ENCODE measurements at regions not wholly inside any gene's neighbourhood (a gene's known extent, or its start where the extent isn't known, plus 50 kb on each side); places are given as distances from the start of the nearest gene placed in this dataset.
A peak's percentile ranks its signal among the peaks of the same experiment; 100 is the strongest.

DNA sequence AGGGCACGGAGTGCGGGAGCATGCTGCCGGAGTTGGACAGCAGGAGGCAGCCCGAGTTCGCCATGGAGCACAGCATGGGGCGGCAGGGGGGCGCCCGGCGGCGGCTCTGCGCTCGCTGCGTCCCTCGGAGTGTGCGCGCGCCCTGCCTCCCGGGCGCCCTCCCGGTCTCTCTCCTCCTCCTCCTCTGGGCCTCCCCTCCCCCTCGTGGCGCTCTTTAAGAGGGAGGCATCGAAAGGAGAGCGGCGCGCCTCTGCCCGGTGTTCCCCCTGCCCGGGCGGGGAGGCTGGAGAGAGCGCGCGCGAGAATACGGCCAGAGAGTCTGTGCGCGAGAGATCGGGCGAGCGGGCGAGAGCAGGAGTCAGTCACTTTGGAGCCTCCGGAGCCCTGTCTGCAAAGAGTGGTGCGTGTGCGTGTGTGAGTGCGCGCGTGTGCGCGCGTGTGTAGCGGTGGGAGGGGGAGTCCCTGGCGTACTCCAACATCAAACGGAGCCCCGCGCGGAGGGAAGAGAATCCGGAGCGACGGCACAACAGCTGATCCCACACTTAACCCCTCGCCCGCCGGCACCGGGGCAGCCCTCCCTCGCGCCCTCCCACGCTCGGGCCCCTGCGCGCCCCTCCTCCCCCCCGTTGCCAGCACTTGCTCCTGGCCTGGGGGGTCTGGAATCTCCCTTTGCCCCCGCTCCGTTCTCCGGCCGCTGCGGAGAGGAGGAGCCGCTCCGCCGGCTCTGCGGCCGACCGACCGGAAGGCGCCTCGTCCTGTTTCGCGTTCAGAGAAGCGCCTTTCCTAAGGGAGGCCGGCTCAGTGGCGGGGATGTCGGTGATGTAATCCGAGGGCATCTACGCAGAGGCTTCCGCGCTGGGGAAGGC is 108.9 kb downstream of the ENGASE start:
- H3K27me3 ChIP-seq, result peaks cover 32 to 100% (median 60%) of the 10 kb centered on the region in 3 donors
- intact Hi-C loops (cut with DNase I; ENCODE audit: low total_unique reads), result no loop called here

DNA sequence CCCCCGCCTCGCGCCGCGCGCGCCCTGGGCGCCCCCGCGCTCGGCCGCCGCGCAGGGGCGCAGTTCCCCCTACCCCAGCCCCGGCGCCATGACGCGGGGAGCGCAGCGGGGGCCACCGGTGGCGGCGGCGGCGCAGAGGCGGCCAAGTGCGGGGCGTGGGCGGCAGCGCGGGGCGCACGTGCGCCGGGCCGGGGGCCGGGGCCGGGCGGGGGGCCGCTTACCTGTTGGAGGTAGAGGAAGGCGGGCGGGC is 108.3 kb downstream of the ENGASE start:
- H3K36me3 ChIP-seq, result no peaks in the 10 kb centered on the region
- intact Hi-C loops (cut with DNase I; ENCODE audit: low total_unique reads), result no loop called here
- WGBS, 5 donors, result 2 to 5% (median 3%) methylated on average over 11 to 43 of the region's 43 CpGs; no CpG with 5 or more reads in 1 of the 5 donors
- H3K4me1 ChIP-seq, result peaks cover 0 to 14% (median 11%) of the 10 kb centered on the region in 4 donors
- peaks cover 32 to 99% (median 58%) of the 10 kb centered on the region in 3 donors for H3K27me3 ChIP-seq
- no peak overlapping the region for H3K4me3 ChIP-seq
- H3K9me3 ChIP-seq, result no peaks in the 10 kb centered on the region
- DNase-seq, result no peak
- TF ChIP-seq POLR2A (IDR thresholded peaks at IDR 0.05) (no peak), EP300 (IDR thresholded peaks at IDR 0.05) (no peak), POLR2AphosphoS5 (IDR thresholded peaks at IDR 0.05) (no peak)
- TF ChIP-seq, protein P1, sequence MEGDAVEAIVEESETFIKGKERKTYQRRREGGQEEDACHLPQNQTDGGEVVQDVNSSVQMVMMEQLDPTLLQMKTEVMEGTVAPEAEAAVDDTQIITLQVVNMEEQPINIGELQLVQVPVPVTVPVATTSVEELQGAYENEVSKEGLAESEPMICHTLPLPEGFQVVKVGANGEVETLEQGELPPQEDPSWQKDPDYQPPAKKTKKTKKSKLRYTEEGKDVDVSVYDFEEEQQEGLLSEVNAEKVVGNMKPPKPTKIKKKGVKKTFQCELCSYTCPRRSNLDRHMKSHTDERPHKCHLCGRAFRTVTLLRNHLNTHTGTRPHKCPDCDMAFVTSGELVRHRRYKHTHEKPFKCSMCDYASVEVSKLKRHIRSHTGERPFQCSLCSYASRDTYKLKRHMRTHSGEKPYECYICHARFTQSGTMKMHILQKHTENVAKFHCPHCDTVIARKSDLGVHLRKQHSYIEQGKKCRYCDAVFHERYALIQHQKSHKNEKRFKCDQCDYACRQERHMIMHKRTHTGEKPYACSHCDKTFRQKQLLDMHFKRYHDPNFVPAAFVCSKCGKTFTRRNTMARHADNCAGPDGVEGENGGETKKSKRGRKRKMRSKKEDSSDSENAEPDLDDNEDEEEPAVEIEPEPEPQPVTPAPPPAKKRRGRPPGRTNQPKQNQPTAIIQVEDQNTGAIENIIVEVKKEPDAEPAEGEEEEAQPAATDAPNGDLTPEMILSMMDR (IDR thresholded peaks at IDR 0.05), result no peak
- H3K27ac ChIP-seq, result no peak overlapping the region

More for the DNA sequence above, 108.9 kb downstream of the ENGASE start:
- WGBS, 5 donors, result 2 to 3% (median 2%) methylated on average over 33 to 93 of the region's 93 CpGs
- peak in 1 of 2 donors; percentile 52 for DNase-seq
- peak overlapping the region in 1 of 4 donors; percentile 12 for H3K4me3 ChIP-seq
- H3K27ac ChIP-seq, result no peak overlapping the region
- peaks cover 0 to 14% (median 11%) of the 10 kb centered on the region in 4 donors for H3K4me1 ChIP-seq
- no peaks in the 10 kb centered on the region for H3K9me3 ChIP-seq
- TF ChIP-seq, protein P1 (IDR thresholded peaks at IDR 0.05), result no peak
- no peak for TF ChIP-seq EP300 (IDR thresholded peaks at IDR 0.05)
- TF ChIP-seq POLR2A (IDR thresholded peaks at IDR 0.05), result no peak
- no peak for TF ChIP-seq POLR2AphosphoS5 (IDR thresholded peaks at IDR 0.05)
- no peaks in the 10 kb centered on the region for H3K36me3 ChIP-seq

DNA sequence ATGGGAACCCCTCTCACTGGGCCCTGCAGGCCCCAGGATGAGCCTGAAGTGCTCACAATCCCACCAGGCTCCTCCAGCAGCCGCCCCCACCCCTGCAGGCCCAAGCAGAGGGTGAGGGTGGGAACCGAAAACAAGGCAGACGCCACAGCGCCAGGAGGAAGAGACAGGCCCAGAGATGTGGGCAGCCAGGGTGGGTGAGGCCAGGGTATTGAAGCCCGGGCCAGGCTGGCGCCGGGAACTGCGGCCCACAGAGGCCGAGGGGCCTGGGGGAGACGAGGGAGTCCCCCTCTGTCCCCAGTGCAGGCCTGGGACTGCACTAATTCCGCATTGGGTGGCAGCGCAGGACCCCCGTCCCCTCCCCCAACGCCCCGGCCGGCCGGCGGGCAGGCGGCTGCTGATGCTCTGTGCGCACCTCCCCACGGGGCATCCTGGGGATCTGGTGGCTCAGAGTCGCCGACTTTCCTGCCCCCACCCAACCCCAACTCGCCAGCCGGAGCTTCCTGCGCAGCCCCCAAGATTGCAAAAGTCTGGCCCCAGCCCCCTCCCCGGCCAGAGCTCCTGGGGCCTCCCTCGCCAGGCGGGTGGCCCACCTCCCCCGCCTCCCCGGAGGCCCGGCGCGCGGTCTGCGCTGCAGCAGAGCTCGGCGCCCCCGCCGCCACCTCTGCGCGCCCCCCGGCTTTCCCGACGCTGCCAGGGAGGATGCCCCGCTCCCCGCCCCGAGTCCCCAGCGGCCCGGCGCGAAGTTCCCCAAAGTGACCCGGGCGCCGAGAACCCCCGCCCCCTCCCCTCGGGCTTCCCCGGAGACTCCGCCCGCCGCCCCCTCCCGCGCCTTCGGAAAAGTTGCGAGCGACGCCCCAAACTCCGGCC is 107.8 kb downstream of the ENGASE start:
- intact Hi-C loops (cut with DNase I; ENCODE audit: low total_unique reads), result no loop called here
- Histone ChIP-seq H3K4me3 (no peak overlapping the region), H3K36me3 (no peaks in the 10 kb centered on the region), H3K27ac (no peak overlapping the region), H3K9me3 (no peaks in the 10 kb centered on the region), H3K4me1 (peaks cover 0 to 14% (median 11%) of the 10 kb centered on the region in 4 donors), H3K27me3 (peaks cover 32 to 99% (median 56%) of the 10 kb centered on the region in 3 donors)
- DNase-seq, result no peak
- 6 to 32% (median 10%) methylated on average over 5 to 68 of the region's 68 CpGs for WGBS, 5 donors
- TF ChIP-seq POLR2A (IDR thresholded peaks at IDR 0.05), result no peak
- TF ChIP-seq, protein P1 (IDR thresholded peaks at IDR 0.05), result no peak
- TF ChIP-seq POLR2AphosphoS5 (IDR thresholded peaks at IDR 0.05), result no peak
- TF ChIP-seq EP300 (IDR thresholded peaks at IDR 0.05), result no peak

DNA sequence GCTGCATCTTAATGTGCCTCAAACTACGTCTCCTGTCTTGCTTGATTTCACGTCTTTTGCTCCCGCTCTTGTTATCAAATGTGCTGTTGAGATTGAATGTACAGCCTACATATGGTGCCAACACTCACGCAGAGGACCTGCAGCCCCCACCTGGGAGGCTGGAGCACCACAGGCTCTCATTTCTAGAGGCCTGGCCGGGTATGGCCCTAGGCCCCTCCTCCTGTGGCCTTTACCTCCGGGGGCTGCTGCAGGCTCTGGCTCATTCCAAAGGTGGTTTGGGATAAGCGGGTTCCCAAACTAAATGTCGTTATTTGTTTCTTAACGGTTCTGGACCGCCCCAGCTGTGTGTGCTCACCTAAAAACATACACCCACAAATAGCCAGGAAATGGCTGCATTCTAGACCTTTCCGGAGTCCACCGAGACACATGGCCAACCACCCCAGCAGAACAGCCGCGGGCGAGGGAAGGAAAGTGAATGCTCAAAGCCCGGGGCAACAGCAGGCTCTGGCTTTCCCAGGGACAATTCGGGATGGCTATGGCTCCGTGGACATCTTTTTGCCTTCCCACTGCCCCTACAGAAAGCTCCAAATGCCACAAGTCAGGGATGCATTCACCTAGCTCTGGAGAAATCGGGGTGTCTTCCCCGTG is 105.9 kb downstream of the ENGASE start:
- no peak overlapping the region for H3K27ac ChIP-seq
- peaks cover 0 to 14% (median 11%) of the 10 kb centered on the region in 4 donors for H3K4me1 ChIP-seq
- TF ChIP-seq POLR2AphosphoS5 (IDR thresholded peaks at IDR 0.05), result no peak
- TF ChIP-seq, protein P1 (IDR thresholded peaks at IDR 0.05), result no peak
- intact Hi-C loops (cut with DNase I; ENCODE audit: low total_unique reads), result no loop called here
- WGBS, 5 donors, result 73 to 80% (median 79%) methylated on average over 19 to 20 of the region's 20 CpGs
- H3K36me3 ChIP-seq, result no peaks in the 10 kb centered on the region
- H3K4me3 ChIP-seq, result no peak overlapping the region
- H3K9me3 ChIP-seq, result no peaks in the 10 kb centered on the region
- no peak for DNase-seq
- H3K27me3 ChIP-seq, result peaks cover 24 to 99% (median 52%) of the 10 kb centered on the region in 3 donors
